Fibroblast of pulmonary artery (primary cell): ENCODE measurements at regions not wholly inside any gene's neighbourhood (a gene's known extent, or its start where the extent isn't known, plus 50 kb on each side); places are given as distances from the start of the nearest gene placed in this dataset.
"Not testable (repeated sequence)": the region's sequence is repeated elsewhere in the genome, so short reads cannot be mapped to it uniquely, and the experiment has no call there.

Experiments
- DNase-seq: peaks from one replicate; pipeline ENCODE4 v3.0.0-alpha.2; 2010; ENCODE audit warnings: low read depth
- H3K4me3 ChIP-seq: replicated peaks from 2 replicates; pipeline ENCODE4 v1.5.1; 2011; ENCODE audit warnings: low read depth, mild to moderate bottlenecking, control low read depth, low read length, moderate library complexity
- TF ChIP-seq, protein P1 (sequence below): IDR thresholded peaks from 2 replicates; pipeline ENCODE4 v1.5.1; 2011; ENCODE audit warnings: mild to moderate bottlenecking, control low read depth, low read length, inconsistent platforms; ENCODE audit errors: missing control alignments

DNA sequence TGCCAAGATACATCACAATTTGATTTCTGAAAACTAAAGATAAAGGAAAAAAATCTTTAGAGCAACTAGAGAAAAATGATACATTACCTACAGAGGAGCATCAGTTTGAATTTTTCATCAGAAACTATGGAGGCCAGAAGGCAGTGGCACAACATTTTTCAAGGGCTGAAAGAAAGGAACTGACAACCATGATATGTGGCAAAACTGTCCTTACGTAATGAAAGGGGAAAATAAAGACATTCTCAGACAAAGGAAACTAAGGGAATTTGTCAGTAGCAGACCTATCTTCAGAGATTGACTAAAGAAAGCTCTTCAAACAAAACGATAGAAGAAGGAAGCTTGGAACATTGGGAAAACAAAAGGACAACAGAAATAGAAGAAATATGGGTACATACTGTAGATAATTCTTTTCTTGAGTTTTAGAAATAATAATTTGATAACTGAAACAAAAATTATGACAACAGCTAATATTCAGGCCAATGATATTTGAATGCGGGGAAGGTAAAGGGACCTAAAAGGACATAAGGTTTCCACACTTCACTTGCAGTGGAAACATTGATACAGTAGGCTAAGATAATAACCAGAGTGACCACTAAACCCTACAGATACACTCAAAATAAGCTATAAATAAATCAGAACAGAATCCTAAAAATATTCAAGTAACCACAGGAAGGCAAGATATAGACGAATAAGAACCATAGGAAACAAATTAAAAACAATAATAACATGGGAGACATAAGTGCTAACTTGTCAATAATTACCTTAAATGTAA is 70.0 kb upstream of the NPAS2 start:
- no peak for DNase-seq
- H3K4me3 ChIP-seq = no peak overlapping the region
- TF ChIP-seq, protein P1, sequence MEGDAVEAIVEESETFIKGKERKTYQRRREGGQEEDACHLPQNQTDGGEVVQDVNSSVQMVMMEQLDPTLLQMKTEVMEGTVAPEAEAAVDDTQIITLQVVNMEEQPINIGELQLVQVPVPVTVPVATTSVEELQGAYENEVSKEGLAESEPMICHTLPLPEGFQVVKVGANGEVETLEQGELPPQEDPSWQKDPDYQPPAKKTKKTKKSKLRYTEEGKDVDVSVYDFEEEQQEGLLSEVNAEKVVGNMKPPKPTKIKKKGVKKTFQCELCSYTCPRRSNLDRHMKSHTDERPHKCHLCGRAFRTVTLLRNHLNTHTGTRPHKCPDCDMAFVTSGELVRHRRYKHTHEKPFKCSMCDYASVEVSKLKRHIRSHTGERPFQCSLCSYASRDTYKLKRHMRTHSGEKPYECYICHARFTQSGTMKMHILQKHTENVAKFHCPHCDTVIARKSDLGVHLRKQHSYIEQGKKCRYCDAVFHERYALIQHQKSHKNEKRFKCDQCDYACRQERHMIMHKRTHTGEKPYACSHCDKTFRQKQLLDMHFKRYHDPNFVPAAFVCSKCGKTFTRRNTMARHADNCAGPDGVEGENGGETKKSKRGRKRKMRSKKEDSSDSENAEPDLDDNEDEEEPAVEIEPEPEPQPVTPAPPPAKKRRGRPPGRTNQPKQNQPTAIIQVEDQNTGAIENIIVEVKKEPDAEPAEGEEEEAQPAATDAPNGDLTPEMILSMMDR = no peak

DNA sequence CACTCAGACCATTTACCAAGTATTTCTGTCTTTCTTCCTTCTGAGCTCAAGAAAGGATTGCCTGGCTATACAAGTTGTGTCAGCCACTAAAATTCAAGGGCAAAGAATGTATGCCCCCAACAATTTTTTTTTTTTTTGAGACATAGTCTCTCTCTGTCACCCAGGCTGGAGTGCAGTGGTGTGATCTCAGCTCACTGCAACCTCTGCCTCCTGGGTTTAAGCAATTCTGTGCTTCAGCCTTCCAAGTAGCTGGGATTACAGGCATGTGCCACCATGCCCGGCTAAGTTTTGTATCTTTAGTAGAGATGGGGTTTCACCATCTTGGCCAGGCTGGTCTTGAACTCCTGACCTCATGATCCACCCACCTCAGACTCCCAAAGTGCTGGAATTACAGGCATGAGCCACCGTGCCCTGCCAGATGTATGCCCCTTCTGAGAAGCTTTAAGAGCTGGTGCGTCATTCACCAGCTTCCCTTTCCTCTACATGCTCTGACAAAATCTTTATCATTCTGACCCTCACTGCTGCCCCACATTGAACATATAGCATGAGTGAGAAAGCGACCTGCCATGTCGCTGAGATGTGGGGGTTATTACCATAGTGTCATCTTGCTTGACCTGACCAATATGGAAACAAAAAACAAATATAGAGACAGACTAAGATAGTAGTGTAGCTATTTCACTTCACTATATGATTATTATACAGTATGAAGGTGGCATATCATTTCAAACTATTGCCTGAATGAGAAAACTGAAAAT is 67.9 kb upstream of the NPAS2 start:
- H3K4me3 ChIP-seq = not testable (repeated sequence)
- DNase-seq = peak; percentile 76

DNA sequence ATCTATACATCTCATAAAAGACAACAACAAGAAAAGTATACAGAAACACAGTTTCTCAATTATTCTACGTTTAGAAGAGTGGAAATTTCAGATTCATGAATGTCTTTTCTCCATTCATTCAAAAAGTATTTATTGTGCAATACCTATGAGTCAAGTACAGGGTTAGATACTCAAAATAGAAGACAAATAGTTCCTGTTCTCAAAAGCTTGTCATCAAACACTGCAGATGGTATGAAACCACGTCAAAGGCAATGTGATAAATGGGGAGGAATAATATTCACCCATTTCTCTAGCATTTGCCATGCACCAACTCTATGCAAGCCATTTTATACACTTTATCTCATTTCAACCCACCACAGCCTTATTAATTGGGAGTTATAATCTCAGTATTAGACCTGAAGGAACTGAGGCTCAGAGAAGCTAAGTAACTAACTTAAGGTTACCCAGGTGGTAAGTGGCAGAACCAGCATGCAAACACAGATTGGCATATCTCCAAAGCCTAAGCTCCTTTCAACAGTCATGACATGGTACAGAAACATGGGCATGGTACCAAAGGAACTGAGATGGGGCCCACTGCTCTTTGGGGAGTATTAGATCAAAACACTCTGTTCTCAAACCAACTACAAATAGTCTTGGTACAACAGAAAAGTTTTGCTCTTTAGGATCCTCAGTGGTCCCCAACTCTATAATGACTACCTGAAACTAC is 67.2 kb upstream of the NPAS2 start:
- DNase-seq = peak; percentile 95
- TF ChIP-seq, protein P1 = no peak
- H3K4me3 ChIP-seq = no peak overlapping the region

DNA sequence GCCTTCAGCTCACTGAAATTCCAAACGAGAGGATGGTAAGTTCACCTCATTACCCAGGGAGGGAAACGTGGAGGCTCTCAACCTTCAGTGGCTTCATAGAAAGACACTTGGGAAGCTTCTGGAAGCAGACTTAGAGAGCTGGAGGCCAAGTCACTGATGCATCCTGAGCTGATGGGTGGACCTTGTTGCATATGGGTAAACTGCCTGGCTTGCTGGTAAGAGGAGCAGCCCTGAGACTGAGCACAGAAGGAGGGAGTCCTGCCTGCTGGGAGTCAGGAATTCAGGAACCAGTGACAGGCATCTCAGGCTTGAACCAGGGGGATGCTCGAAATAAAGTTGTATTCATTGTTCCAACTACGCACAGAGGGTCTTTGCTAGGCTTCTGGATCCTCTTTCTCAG is 66.5 kb upstream of the NPAS2 start:
- no peak for DNase-seq
- no peak overlapping the region for H3K4me3 ChIP-seq
- TF ChIP-seq, protein P1 = no peak

DNA sequence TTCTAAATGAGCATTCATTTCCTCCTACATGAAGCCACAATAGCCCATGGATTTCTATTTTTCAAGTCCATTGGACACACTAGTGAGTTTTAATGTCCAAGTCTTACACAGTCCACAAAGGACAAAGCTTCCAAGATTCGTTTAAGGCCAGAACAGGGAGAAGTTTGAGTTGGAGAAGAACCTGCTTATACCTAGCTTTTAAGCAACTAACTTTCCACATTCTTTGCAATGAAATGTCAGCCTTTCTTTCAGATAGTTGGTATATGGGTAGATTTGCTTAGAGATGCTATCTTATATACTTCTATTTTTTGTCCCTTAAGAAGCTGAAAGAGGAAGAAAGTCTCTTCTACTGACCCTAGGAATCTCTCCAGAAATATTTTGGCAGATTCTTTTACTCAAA is 66.1 kb upstream of the NPAS2 start:
- H3K4me3 ChIP-seq = no peak overlapping the region
- TF ChIP-seq, protein P1 = no peak
- no peak for DNase-seq

DNA sequence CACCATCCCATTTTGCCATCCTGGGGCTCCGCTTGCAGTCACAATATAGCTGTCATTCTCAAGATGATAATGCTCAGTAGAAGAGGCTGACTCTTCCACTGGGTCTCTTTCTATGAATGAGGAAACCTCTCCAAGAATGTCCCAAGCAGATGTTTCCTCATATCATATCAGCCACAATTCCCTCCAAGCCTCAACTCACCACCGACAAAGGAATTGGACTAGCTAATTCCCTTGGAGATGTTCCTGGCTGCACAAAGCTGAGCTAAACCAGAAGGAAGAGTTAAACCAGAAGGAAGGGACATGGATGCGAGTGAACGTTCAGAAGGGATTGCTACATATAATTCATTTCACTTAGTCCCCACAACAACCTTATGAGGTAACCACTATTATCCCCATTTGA is 65.0 kb upstream of the NPAS2 start:
- DNase-seq = peak; percentile 76
- H3K4me3 ChIP-seq = no peak overlapping the region
- TF ChIP-seq, protein P1 = no peak

DNA sequence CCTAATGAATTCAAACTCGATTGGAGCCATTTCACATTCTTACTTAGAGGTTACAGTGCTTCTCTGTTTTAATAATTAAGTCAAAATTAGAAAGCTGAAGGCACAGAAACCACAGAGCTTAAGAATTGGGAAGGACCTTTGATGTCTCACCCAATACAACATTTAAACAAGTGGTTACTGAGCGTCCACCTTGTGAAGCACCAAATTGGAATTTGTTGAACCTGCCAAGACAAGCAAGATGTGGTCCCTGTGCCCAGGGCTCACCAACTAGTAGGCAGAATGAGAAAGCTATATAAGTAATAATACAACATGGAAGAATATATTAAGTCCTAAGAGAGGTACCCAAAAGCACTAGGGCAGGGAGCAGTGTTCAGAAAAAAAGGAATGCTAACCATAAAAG is 64.5 kb upstream of the NPAS2 start:
- H3K4me3 ChIP-seq = no peak overlapping the region
- DNase-seq = no peak
- TF ChIP-seq, protein P1 = no peak
